Medulla oblongata (tissue), 1 donor: ENCODE measurements at regions not wholly inside any gene's neighbourhood (a gene's known extent, or its start where the extent isn't known, plus 50 kb on each side); places are given as distances from the start of the nearest gene placed in this dataset.

Experiments used
- DNase-seq: peaks from one replicate; pipeline ENCODE4 v3.0.0-alpha.2; 2015; ENCODE audit errors: extremely low spot score

DNA sequence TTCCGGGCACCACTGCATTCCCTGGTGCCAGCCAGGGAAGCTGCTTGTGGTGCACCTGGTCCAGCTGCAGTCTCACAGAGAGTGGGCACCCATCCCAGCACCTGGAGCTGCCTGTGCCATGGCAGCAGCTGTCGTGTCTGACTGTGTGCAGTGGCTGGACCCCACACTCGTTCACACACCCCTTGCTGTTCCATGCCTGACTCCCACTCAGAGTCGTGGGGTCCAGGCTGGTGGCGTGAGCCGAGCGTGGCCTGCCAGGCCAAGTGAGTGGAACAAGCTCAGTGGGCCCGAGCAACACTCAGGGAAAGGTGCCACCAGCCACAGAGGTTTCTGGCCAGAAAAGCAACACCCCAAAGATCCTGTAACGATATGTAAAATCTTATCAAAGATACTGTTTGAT, 97.2 kb upstream of the KCNK1 start:
- no peak for DNase-seq

GRCh38 chr1:233518344-233518743, 95.6 kb upstream of the KCNK1 start:
- DNase-seq: peak; percentile 54

DNA sequence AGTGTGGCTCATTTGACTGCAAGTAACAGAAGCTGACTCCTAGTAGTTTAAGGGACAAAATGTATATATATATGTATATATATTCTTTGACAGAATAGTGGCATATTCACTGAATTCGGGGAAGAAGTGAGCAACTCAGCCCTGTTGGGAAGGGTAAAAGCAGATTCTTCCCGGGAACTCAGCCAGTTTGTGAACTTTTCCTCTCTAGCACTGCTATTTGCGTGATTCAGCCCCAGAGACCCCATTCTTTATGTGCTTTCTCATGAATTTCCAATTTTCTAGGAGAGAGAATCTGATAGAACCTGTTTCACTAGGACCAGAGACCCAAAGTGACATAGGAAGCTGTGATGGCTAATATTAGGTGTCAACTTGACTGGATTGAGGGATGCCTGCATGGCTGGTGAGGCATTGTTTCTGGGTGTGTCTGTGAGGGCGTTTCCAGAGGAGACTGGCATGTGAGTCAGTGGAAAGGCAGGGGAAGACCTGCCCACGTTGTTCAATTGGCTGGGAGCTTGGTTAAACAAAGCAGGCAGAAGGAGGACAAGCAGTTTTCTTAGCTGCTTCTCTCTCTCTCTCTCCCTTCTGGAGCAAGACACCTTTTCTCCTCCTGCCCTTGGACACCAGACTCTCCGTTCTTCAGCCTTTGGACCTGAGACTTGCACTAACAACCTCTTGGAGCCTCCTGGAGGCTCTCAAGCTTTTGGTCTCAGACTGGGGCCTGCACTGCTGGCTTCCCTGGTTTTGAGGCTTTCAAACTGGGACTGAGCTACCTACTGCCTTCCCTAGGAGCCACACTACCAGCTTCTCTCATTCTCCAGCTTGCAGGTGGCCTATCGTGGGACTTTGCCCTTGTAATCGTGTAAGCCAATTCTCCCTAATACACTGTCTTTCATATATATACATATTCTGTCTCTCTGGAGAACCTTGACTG, 93.4 kb upstream of the KCNK1 start:
- no peak for DNase-seq

GRCh38 chr1:233523047-233523446, 90.9 kb upstream of the KCNK1 start:
- peak; percentile 27 for DNase-seq

- DNase-seq: no peak
Observed at GRCh38 chr1:233527818-233528217, 86.1 kb upstream of the KCNK1 start.

DNA sequence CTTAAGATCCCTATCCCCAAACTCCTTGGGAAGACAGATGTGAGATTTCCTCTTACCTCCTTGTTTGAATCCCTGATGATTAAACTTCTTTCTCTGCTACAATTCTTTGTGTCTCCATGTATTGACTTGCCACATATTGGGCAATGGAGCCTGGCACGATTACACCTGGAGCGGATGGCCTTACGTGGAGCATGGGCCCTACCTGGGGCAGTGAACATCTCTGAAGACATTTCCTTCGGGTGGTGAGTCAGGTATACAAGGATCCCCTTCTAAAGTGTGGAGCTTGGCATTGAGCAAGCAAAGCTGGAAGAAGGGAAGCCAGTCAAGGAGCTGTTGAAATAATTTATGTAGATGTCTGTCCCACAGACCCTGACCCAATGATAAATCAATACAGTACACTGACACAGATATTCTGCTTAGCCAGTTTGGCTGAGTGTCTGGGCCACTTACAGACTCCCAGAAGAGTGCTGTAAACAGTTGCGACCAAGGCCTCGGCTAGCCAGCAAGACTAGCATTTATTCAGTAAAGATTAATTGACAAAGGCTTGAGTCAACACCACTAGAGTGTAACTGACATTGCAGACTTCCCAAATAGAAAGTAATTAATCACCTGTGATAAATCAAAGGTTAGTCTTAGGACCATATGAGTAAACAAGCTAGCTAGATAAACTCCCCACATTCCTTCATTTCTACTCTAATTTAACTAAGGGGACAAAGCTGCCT, 83.1 kb upstream of the KCNK1 start:
- DNase-seq: no peak

DNA sequence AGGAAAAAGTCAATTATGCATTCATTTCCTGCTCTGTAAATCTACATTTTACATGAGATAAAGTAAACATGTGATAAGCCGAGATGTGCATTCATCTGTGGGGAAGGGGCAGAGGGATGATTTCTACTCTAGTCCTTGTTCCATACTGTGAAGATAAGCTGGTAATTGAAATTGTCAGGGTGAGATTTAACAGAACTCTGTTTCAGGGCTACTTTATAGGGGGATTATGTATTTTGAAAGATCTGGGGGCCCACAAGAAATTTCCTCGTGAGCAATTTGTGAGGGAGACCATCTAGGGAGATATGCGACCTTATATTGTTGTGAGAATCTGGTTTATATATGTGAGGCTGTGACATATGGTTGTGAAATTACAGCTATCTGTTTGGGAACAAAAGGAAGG, 73.1 kb upstream of the KCNK1 start:
- no peak for DNase-seq

DNA sequence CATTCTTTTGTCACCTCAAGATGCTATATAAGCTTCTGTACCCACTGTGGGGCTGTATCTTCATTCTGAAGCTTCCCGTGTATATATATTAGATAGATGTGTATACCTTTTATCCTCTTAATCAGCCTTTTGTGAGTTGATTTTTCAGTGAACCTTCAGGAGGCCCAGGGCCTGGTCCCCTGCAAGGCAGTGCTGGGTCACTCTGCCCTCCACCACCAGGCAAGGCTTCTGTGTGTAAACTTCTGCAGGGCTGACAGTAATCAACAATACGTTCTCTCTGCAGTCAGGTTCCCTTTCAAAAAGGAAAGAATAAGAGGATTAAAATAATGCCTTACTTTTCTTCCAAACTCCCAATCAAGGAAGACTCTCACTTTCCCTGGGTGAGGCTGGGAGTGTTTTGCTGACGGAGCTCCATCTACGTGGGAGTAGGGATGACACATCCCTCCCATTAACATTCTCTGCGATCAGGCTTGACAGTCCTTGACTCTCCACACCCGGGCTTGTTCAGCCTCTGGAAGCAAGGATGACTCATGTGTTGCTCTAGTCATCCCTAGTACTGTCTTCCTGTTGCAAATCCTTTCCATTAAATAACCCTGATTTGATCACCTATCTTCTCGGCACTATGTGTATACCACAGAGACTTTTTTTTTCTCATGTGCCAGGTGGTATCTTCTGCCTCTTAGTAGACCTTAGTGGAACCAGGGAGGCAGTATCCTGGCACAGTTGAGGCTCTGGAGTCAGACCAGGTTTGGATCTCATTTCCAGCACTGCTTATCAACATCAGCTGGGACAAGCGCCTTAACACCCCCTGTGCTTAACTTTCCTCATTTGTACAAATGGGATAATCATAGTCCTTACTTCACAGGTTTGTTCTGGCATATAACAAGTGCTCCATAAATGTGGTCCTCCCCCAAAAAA, 70.3 kb upstream of the KCNK1 start:
- no peak for DNase-seq

GRCh38 chr1:233544304-233544703, 69.6 kb upstream of the KCNK1 start:
- DNase-seq: no peak

GRCh38 chr1:233547726-233548125, 66.2 kb upstream of the KCNK1 start:
- no peak for DNase-seq

DNA sequence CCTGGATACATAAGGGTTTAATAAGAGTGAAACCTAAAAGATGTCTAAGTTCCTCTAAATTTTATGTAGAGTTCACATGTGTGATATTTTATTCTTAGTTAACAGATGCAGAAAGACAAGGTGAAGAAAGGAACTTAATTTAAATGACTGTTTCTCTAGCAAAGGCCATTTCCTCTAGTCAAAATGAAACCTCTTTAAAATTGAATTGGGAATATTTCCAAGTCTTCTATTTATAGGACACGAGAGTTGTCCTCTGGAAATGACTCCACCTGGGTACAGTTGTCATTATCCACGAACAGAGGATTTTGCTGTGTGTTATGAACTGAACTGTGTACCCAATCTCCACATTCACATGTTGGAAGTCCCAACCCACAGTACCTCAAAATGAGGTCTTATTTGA, 64.5 kb upstream of the KCNK1 start:
- DNase-seq: no peak

- DNase-seq: no peak
Observed at GRCh38 chr1:233549917-233550316, 64.0 kb upstream of the KCNK1 start.

- DNase-seq: no peak
Observed at GRCh38 chr1:233554037-233554436, 59.9 kb upstream of the KCNK1 start.

GRCh38 chr1:233561708-233562426, 52.0 kb upstream of the KCNK1 start:
- no peak for DNase-seq
